ENCODE measurements at regions not wholly inside any gene's neighbourhood (a gene's known extent, or its start where the extent isn't known, plus 50 kb on each side); places are given as distances from the start of the nearest gene placed in this dataset.
"Not testable (repeated sequence)": the region's sequence is repeated elsewhere in the genome, so short reads cannot be mapped to it uniquely, and the experiment has no call there.

DNA sequence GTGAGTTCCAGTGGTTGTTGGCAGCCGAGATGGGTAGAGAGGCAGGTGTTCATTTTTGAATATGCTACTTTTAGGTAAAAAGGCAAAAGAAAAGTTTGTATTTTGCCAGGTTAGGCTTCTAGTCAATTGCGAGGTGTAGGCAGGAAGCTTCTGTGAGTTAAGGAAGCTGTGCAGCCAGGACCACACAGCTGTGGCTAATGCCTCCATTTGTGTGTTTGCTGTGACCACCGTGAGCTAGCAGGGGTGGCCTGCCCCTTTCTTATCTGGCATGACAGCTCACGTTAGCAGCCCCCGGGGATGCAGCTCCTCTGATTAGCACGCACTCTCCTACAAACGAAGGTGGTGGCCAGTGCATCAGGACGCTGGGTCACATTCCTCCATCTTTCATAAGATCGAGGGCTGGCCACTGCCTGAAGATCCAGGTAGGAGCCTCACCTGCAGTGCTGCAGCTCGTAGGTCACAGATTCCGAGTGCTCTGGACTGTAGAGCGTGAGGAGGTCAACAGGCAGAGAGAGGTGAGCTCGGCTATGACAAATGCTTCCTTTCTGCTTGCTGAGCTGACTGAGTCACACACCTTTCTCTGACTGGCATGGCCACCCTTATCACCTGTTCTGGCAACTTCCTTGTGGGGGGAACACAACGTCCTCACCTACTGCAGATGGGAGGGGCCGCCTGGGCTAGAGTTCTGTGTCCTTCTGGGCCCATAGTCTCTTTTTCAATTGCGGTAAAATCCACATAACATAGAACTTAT lies 244.4 kb downstream of the HS3ST3B1 start:
- Histone ChIP-seq H3K9me2 (replicated peaks; ENCODE audit: insufficient read depth) (no peaks in the 10 kb centered on the region), H3K4me2 (no peak overlapping the region), H3K4me3 (no peak overlapping the region), H3K4me1 (ENCODE audit: insufficient read depth) (peaks cover 7% of the 10 kb centered on the region), H3K36me3 (replicated peaks; ENCODE audit: insufficient read depth, low read depth) (no peaks in the 10 kb centered on the region), H3K27me3 (no peaks in the 10 kb centered on the region), H3K9me3 (ENCODE audit: low read depth) (no peaks in the 10 kb centered on the region), H2AFZ (peak overlapping the region; percentile 32), H4K20me1 (ENCODE audit: insufficient read depth, poor library complexity, severe bottlenecking) (no peaks in the 10 kb centered on the region), H3K27ac (no peak overlapping the region), H3K79me2 (no peaks in the 10 kb centered on the region)
- WGBS (ENCODE audit: low lambda C conversion rate, missing lambda C conversion rate) = 51% methylated on average over 16 of the region's 16 CpGs
- peak; percentile 54 for DNase-seq (ENCODE audit: low spot score)
- TF ChIP-seq EZH2phosphoT487 (IDR thresholded peaks at IDR 0.05; ENCODE audit: low read depth, severe bottlenecking, unreplicated experiment) (no peak), EZH2 (IDR thresholded peaks at IDR 0.05; ENCODE audit: borderline replicate concordance) (no peak)
- TF ChIP-seq, protein P1, sequence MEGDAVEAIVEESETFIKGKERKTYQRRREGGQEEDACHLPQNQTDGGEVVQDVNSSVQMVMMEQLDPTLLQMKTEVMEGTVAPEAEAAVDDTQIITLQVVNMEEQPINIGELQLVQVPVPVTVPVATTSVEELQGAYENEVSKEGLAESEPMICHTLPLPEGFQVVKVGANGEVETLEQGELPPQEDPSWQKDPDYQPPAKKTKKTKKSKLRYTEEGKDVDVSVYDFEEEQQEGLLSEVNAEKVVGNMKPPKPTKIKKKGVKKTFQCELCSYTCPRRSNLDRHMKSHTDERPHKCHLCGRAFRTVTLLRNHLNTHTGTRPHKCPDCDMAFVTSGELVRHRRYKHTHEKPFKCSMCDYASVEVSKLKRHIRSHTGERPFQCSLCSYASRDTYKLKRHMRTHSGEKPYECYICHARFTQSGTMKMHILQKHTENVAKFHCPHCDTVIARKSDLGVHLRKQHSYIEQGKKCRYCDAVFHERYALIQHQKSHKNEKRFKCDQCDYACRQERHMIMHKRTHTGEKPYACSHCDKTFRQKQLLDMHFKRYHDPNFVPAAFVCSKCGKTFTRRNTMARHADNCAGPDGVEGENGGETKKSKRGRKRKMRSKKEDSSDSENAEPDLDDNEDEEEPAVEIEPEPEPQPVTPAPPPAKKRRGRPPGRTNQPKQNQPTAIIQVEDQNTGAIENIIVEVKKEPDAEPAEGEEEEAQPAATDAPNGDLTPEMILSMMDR (IDR thresholded peaks at IDR 0.05; ENCODE audit: poor library complexity) = no peak

DNA sequence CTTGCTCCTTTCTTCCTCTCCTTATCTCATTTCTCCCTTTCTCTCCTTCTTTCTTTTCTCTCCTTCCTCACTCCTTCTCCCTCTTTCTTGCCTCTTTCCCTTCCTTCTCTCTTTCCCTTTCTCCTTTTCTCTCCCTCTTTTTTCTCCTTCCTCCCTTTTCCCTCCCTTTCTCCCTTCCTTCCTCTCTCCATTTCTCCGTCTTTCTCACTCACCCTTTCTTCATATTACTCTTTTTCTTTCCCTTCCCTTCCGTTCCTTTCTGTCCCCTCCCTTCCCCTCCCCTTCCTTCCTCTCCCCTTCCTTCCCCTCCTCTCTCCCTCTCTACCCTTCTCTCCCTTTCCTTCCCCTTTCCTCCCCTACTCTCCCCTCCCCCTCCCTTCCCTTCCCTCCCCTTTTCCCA lies 240.8 kb downstream of the HS3ST3B1 start:
- Histone ChIP-seq H3K9me3 (ENCODE audit: low read depth) (no peaks in the 10 kb centered on the region), H3K9me2 (replicated peaks; ENCODE audit: insufficient read depth) (no peaks in the 10 kb centered on the region), H3K4me3 (no peak overlapping the region), H3K36me3 (replicated peaks; ENCODE audit: insufficient read depth, low read depth) (no peaks in the 10 kb centered on the region), H3K79me2 (no peaks in the 10 kb centered on the region), H2AFZ (no peak overlapping the region), H3K4me1 (ENCODE audit: insufficient read depth) (peaks cover 7% of the 10 kb centered on the region), H4K20me1 (ENCODE audit: insufficient read depth, poor library complexity, severe bottlenecking) (no peaks in the 10 kb centered on the region), H3K27ac (no peak overlapping the region), H3K4me2 (no peak overlapping the region), H3K27me3 (no peaks in the 10 kb centered on the region)
- WGBS (ENCODE audit: low lambda C conversion rate, missing lambda C conversion rate) = no CpG with 5 or more reads among the region's 2 CpGs
- no peak for DNase-seq (ENCODE audit: low spot score)
- TF ChIP-seq EZH2phosphoT487 (IDR thresholded peaks at IDR 0.05; ENCODE audit: low read depth, severe bottlenecking, unreplicated experiment) (no peak), EZH2 (IDR thresholded peaks at IDR 0.05; ENCODE audit: borderline replicate concordance) (no peak)
- TF ChIP-seq, protein P1 (IDR thresholded peaks at IDR 0.05; ENCODE audit: poor library complexity) = no peak

DNA sequence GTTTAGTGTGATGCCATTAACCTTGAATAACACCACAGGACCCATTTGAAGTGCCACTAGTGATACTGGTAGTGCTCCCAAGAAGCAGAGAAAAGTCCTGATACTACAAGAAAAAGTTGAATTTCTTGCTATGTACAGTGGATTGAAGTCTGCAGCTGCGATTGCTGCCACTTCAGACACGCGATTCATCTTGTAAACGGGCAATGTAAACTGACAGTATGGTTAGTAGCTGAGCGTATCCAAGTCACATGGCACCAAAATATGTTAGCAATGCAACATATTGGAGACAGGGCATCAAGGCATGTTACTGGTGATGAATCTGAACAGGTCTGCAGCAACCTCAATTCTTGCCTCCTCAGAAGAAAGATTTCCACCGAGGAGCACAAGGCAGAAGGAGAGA lies 238.9 kb downstream of the HS3ST3B1 start:
- Histone ChIP-seq H3K4me2 (no peak overlapping the region), H3K4me3 (no peak overlapping the region), H2AFZ (no peak overlapping the region), H3K9me2 (replicated peaks; ENCODE audit: insufficient read depth) (no peaks in the 10 kb centered on the region), H3K27me3 (no peaks in the 10 kb centered on the region), H3K36me3 (replicated peaks; ENCODE audit: insufficient read depth, low read depth) (no peaks in the 10 kb centered on the region), H4K20me1 (ENCODE audit: insufficient read depth, poor library complexity, severe bottlenecking) (no peaks in the 10 kb centered on the region), H3K4me1 (ENCODE audit: insufficient read depth) (peaks cover 7% of the 10 kb centered on the region), H3K79me2 (no peaks in the 10 kb centered on the region), H3K9me3 (ENCODE audit: low read depth) (no peaks in the 10 kb centered on the region), H3K27ac (no peak overlapping the region)
- no peak for DNase-seq (ENCODE audit: low spot score)
- WGBS (ENCODE audit: low lambda C conversion rate, missing lambda C conversion rate) = 84% methylated on average over 6 of the region's 6 CpGs
- TF ChIP-seq EZH2phosphoT487 (IDR thresholded peaks at IDR 0.05; ENCODE audit: low read depth, severe bottlenecking, unreplicated experiment) (no peak), EZH2 (IDR thresholded peaks at IDR 0.05; ENCODE audit: borderline replicate concordance) (no peak)
- TF ChIP-seq, protein P1 (IDR thresholded peaks at IDR 0.05; ENCODE audit: poor library complexity) = no peak

DNA sequence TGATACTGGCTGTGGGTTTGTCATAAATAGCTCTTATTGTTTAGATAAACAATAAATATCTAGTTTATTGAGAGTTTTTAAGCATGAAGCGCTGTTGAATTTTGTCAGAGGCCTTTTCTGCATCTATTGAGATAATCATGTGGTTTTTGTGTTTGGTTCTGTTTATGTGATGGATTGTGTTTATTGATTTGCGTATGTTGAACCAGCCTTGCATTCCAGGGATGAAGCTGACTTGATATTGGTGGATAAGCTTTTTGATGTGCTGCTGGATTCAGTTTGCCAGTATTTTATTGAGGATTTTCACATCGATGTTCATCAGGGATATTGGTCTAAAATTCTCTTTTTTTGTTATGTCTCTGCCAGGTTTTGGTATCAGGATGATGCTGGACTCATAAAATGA lies 231.4 kb downstream of the HS3ST3B1 start:
- 92% methylated on average over 3 of the region's 3 CpGs for WGBS (ENCODE audit: low lambda C conversion rate, missing lambda C conversion rate)
- not testable (repeated sequence) for H3K4me3 ChIP-seq; H4K20me1 ChIP-seq (ENCODE audit: insufficient read depth, poor library complexity, severe bottlenecking); H3K4me1 ChIP-seq (ENCODE audit: insufficient read depth); DNase-seq (ENCODE audit: low spot score); H2AFZ ChIP-seq; H3K27me3 ChIP-seq; H3K9me2 ChIP-seq (replicated peaks; ENCODE audit: insufficient read depth); H3K79me2 ChIP-seq; H3K27ac ChIP-seq; H3K9me3 ChIP-seq (ENCODE audit: low read depth); H3K4me2 ChIP-seq; H3K36me3 ChIP-seq (replicated peaks; ENCODE audit: insufficient read depth, low read depth)

Measured in hepatocyte (in vitro differentiated cells).